ENCODE measurements at regions not wholly inside any gene's neighbourhood (a gene's known extent, or its start where the extent isn't known, plus 50 kb on each side); places are given as distances from the start of the nearest gene placed in this dataset.

GRCh38 chr16:59179446-59180082 lies 445.4 kb upstream of the GOT2 start:
- Mint-ChIP-seq H3K4me1 (ENCODE audit: low read depth) (no peaks in the 10 kb centered on the region), H3K27me3 (ENCODE audit: low read depth) (no peaks in the 10 kb centered on the region), H3K27ac (no peak overlapping the region), H3K9me3 (no peaks in the 10 kb centered on the region), H3K4me3 (no peak overlapping the region), H3K36me3 (ENCODE audit: low read depth) (no peaks in the 10 kb centered on the region)
- DNase-seq (ENCODE audit: low spot score), result no peak

DNA sequence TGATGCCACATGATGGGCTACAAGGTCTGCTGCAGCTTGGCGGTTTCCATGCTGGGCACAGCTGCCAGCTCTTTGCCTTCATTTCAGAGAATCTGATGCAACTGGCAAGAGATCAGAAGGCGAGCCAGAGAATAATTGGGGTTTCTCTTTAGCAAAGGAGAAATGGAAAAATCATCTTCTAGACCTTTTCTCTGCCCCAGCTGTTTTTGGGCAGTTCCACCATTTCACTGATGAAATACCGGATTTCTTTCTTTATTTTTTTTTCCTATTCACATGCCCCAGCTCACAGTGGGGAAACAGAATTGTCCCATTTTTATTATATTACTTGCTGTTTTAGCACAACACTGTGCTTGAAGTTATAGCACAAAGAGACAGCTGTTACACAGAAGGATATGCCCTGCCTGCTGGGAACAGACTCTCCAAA lies 439.3 kb upstream of the GOT2 start:
- no peaks in the 10 kb centered on the region for H3K36me3 Mint-ChIP-seq (ENCODE audit: low read depth)
- H3K27ac Mint-ChIP-seq, result no peak overlapping the region
- no peak for DNase-seq (ENCODE audit: low spot score)
- no peaks in the 10 kb centered on the region for H3K9me3 Mint-ChIP-seq
- no peaks in the 10 kb centered on the region for H3K27me3 Mint-ChIP-seq (ENCODE audit: low read depth)
- H3K4me3 Mint-ChIP-seq, result no peak overlapping the region
- H3K4me1 Mint-ChIP-seq (ENCODE audit: low read depth), result no peaks in the 10 kb centered on the region

DNA sequence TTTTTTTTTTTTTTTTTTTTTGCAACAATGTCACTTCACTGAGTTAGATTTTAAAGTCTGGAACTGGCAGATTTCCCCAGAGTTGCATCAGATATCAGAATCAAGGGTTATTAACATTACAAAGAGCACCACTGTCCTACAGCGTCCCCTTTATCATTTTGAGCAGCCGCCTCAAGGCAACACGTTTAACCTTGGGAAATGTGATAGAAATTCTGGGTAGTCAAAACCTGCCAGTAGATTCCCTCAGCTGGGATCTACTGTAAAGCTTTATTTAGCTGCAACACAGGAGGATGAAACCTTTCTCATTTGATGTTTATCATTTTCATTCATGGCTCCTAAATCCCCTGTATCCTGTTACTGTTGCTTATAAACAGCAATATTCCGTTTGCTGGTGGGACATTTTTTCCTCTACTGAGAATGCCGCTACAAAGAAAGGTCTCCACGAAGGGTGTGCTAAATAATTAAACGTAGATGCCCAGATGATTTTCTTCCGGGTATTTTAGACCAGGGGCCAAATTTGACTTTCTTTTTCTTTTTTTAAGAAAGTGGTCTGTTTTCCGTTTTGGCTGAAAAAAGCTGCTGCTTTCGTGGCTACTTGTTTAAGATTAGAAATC lies 436.1 kb upstream of the GOT2 start:
- Mint-ChIP-seq H3K4me3 (no peak overlapping the region), H3K9me3 (no peaks in the 10 kb centered on the region), H3K27me3 (ENCODE audit: low read depth) (no peaks in the 10 kb centered on the region), H3K4me1 (ENCODE audit: low read depth) (no peaks in the 10 kb centered on the region), H3K27ac (no peak overlapping the region), H3K36me3 (ENCODE audit: low read depth) (no peaks in the 10 kb centered on the region)
- DNase-seq (ENCODE audit: low spot score), result no peak

GRCh38 chr16:59169168-59169567 lies 435.1 kb upstream of the GOT2 start:
- Mint-ChIP-seq H3K4me1 (ENCODE audit: low read depth) (no peaks in the 10 kb centered on the region), H3K9me3 (no peaks in the 10 kb centered on the region), H3K4me3 (no peak overlapping the region), H3K36me3 (ENCODE audit: low read depth) (no peaks in the 10 kb centered on the region), H3K27ac (no peak overlapping the region), H3K27me3 (ENCODE audit: low read depth) (no peaks in the 10 kb centered on the region)
- DNase-seq (ENCODE audit: low spot score), result no peak

- DNase-seq (ENCODE audit: low spot score), result no peak
- Mint-ChIP-seq H3K27me3 (ENCODE audit: low read depth) (no peaks in the 10 kb centered on the region), H3K4me1 (ENCODE audit: low read depth) (no peaks in the 10 kb centered on the region), H3K4me3 (no peak overlapping the region), H3K9me3 (no peaks in the 10 kb centered on the region), H3K27ac (no peak overlapping the region), H3K36me3 (ENCODE audit: low read depth) (no peaks in the 10 kb centered on the region)
These were observed 434.5 kb upstream of the GOT2 start for GRCh38 chr16:59168461-59169114.

GRCh38 chr16:59164461-59164860 lies 430.3 kb upstream of the GOT2 start:
- H3K27ac Mint-ChIP-seq, result no peak overlapping the region
- no peak overlapping the region for H3K4me3 Mint-ChIP-seq
- no peak for DNase-seq (ENCODE audit: low spot score)
- H3K36me3 Mint-ChIP-seq (ENCODE audit: low read depth), result no peaks in the 10 kb centered on the region
- no peaks in the 10 kb centered on the region for H3K27me3 Mint-ChIP-seq (ENCODE audit: low read depth)
- H3K4me1 Mint-ChIP-seq (ENCODE audit: low read depth), result no peaks in the 10 kb centered on the region
- no peaks in the 10 kb centered on the region for H3K9me3 Mint-ChIP-seq

GRCh38 chr16:59163371-59164055 lies 429.4 kb upstream of the GOT2 start:
- H3K4me1 Mint-ChIP-seq (ENCODE audit: low read depth), result no peaks in the 10 kb centered on the region
- H3K27me3 Mint-ChIP-seq (ENCODE audit: low read depth), result no peaks in the 10 kb centered on the region
- no peak overlapping the region for H3K4me3 Mint-ChIP-seq
- no peak for DNase-seq (ENCODE audit: low spot score)
- no peaks in the 10 kb centered on the region for H3K9me3 Mint-ChIP-seq
- no peak overlapping the region for H3K27ac Mint-ChIP-seq
- H3K36me3 Mint-ChIP-seq (ENCODE audit: low read depth), result no peaks in the 10 kb centered on the region

DNA sequence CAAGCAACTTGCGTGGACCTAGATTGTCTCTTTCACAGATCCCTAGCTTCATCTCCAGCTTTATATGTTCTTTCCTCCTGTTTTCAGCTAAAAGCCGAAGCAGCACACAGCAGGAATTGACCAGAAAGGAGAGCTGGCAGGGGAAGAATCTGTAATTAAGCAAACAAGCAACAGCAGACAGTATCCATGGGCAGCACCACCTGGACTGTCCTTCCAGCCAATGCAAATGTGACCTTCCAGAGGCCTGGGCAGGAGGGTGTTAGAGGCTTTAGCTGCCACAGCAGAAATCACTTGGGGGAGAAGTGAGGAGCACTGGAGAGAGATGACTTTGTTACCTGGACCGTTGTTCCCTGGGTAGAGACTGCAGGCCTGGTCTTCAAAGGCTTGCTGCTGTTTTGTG lies 427.6 kb upstream of the GOT2 start:
- Mint-ChIP-seq H3K27ac (no peak overlapping the region), H3K9me3 (no peaks in the 10 kb centered on the region), H3K36me3 (ENCODE audit: low read depth) (no peaks in the 10 kb centered on the region), H3K4me1 (ENCODE audit: low read depth) (no peaks in the 10 kb centered on the region), H3K4me3 (no peak overlapping the region), H3K27me3 (ENCODE audit: low read depth) (no peaks in the 10 kb centered on the region)
- no peak for DNase-seq (ENCODE audit: low spot score)

DNA sequence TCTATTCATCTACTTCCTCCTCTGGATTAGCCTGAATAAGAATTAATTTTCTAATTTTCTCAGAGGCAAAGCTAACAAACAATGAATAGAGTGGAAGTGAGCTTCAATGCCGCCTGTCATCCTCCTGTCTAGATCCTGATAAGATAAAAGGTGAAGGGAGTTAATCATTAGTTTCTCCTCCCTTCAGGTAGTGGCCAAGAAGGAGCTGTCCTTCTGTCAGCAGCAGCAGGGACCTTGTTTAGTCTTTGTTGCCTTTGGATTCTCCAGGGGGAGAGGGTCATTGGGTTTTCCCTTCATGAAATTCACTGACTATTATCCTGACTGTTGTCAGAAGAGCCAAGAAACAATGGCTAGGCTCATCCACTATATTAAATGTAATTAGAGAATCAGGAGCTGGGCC lies 420.2 kb upstream of the GOT2 start:
- H3K4me1 Mint-ChIP-seq (ENCODE audit: low read depth), result no peaks in the 10 kb centered on the region
- H3K27me3 Mint-ChIP-seq (ENCODE audit: low read depth), result no peaks in the 10 kb centered on the region
- DNase-seq (ENCODE audit: low spot score), result no peak

GRCh38 chr16:59148769-59149155 lies 414.6 kb upstream of the GOT2 start:
- H3K4me3 Mint-ChIP-seq, result no peak overlapping the region
- H3K27ac Mint-ChIP-seq, result no peak overlapping the region
- no peaks in the 10 kb centered on the region for H3K4me1 Mint-ChIP-seq (ENCODE audit: low read depth)
- H3K27me3 Mint-ChIP-seq (ENCODE audit: low read depth), result no peaks in the 10 kb centered on the region
- DNase-seq (ENCODE audit: low spot score), result no peak
- no peaks in the 10 kb centered on the region for H3K9me3 Mint-ChIP-seq
- no peaks in the 10 kb centered on the region for H3K36me3 Mint-ChIP-seq (ENCODE audit: low read depth)

More for the DNA sequence above, 420.2 kb upstream of the GOT2 start:
- Mint-ChIP-seq H3K4me3 (no peak overlapping the region), H3K27ac (no peak overlapping the region), H3K36me3 (ENCODE audit: low read depth) (no peaks in the 10 kb centered on the region), H3K9me3 (no peaks in the 10 kb centered on the region)

DNA sequence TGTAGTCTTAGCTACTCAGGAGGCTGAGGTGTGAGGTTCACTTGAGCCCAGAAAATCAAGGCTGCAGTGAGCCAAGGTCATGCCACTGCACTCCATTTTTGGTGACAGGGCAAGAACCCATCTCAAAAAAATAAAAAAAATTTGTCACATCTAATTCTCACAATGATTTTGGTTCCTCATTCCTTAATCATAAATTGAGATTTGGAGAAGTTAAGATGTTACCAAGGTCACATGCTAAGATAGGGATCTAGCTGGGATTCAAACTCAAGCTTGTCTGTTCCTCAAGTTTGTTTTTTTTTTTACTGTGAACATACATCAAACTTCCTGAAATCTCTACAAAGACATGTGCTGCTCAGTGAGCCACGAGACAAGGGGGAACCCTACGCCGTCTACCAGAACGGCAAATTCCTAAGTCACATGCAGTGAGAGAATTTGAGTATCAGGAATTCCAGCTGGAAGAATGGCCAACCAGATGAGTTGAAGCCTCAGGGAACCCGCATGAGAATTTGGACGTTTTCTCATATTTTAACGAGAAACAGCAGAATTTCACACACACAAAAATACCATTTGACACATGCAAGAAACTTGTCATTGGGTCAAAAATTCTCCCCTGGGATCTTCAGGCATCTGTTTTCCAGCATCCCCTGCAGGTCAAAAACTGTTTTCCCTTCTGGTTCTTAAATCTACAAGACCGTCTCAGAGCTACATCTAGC lies 414.1 kb upstream of the GOT2 start:
- H3K4me1 Mint-ChIP-seq (ENCODE audit: low read depth), result no peaks in the 10 kb centered on the region
- no peaks in the 10 kb centered on the region for H3K36me3 Mint-ChIP-seq (ENCODE audit: low read depth)
- no peak overlapping the region for H3K27ac Mint-ChIP-seq
- no peaks in the 10 kb centered on the region for H3K27me3 Mint-ChIP-seq (ENCODE audit: low read depth)
- no peaks in the 10 kb centered on the region for H3K9me3 Mint-ChIP-seq
- DNase-seq (ENCODE audit: low spot score), result no peak
- H3K4me3 Mint-ChIP-seq, result no peak overlapping the region

DNA sequence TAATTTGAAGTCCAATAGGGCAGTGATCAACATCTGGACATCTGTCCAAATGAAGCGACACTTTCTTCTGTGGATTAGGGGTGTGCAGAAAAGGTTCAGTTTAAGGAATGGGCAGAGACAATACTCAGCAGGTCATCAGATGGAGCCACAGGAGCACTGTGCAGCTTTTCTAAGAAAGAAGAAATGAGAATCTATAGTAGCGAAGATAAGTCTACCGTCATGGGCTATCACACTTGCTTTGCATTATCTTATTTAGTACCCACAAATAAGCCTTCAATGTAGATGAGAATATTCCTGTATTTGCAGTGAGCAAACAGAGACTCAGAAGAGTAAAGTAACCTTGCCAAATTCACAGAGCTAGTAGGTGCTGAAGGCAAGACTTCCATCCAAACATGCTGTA lies 412.0 kb upstream of the GOT2 start:
- no peaks in the 10 kb centered on the region for H3K36me3 Mint-ChIP-seq (ENCODE audit: low read depth)
- no peak overlapping the region for H3K27ac Mint-ChIP-seq
- no peaks in the 10 kb centered on the region for H3K9me3 Mint-ChIP-seq
- H3K4me3 Mint-ChIP-seq, result no peak overlapping the region
- DNase-seq (ENCODE audit: low spot score), result no peak
- H3K4me1 Mint-ChIP-seq (ENCODE audit: low read depth), result no peaks in the 10 kb centered on the region
- H3K27me3 Mint-ChIP-seq (ENCODE audit: low read depth), result no peaks in the 10 kb centered on the region

DNA sequence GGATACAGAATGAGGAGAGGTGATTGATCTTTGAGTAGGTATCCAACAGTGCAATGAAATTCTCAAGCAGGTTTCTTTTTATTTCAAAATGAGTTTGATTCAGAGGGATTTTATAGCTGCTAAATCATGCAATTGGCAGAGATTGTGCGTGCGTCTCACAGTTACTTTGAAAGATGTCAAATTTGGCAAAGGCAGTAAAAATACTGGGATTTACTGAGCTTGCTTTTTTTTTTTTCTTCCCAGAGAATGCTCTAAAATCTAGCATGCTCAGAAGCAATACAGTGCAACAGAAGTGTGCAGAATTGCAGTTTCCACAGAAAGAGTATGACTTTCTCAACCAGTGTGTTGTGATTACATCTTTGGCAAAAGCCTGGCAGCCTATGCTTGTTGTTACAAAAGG lies 410.7 kb upstream of the GOT2 start:
- Mint-ChIP-seq H3K9me3 (no peaks in the 10 kb centered on the region), H3K27me3 (ENCODE audit: low read depth) (no peaks in the 10 kb centered on the region), H3K4me3 (no peak overlapping the region), H3K36me3 (ENCODE audit: low read depth) (no peaks in the 10 kb centered on the region), H3K27ac (no peak overlapping the region), H3K4me1 (ENCODE audit: low read depth) (no peaks in the 10 kb centered on the region)
- DNase-seq (ENCODE audit: low spot score), result no peak

DNA sequence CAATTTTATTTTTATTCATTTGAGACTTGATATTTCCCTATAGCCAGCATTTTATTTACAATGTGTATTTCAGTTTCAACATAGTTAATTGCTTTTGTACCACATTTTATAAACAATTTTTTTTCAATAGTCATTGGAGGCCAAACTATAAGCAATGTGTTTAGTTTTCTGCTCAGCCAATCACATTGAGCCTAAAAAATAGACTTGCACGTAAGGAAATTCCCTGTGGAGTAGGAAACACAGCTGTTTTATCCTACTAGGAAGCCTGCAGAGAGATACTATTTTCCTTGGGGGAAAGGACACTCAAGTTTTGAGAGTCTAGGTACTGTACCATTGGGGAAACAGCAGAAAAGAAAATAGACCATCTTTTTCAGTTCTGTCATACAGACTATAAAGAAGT lies 410.2 kb upstream of the GOT2 start:
- H3K36me3 Mint-ChIP-seq (ENCODE audit: low read depth), result no peaks in the 10 kb centered on the region
- no peaks in the 10 kb centered on the region for H3K4me1 Mint-ChIP-seq (ENCODE audit: low read depth)
- no peaks in the 10 kb centered on the region for H3K9me3 Mint-ChIP-seq
- H3K27ac Mint-ChIP-seq, result no peak overlapping the region
- DNase-seq (ENCODE audit: low spot score), result no peak
- H3K4me3 Mint-ChIP-seq, result no peak overlapping the region
- H3K27me3 Mint-ChIP-seq (ENCODE audit: low read depth), result no peaks in the 10 kb centered on the region
